ENCODE measurements at regions not wholly inside any gene's neighbourhood (a gene's known extent, or its start where the extent isn't known, plus 50 kb on each side); places are given as distances from the start of the nearest gene placed in this dataset.

DNA sequence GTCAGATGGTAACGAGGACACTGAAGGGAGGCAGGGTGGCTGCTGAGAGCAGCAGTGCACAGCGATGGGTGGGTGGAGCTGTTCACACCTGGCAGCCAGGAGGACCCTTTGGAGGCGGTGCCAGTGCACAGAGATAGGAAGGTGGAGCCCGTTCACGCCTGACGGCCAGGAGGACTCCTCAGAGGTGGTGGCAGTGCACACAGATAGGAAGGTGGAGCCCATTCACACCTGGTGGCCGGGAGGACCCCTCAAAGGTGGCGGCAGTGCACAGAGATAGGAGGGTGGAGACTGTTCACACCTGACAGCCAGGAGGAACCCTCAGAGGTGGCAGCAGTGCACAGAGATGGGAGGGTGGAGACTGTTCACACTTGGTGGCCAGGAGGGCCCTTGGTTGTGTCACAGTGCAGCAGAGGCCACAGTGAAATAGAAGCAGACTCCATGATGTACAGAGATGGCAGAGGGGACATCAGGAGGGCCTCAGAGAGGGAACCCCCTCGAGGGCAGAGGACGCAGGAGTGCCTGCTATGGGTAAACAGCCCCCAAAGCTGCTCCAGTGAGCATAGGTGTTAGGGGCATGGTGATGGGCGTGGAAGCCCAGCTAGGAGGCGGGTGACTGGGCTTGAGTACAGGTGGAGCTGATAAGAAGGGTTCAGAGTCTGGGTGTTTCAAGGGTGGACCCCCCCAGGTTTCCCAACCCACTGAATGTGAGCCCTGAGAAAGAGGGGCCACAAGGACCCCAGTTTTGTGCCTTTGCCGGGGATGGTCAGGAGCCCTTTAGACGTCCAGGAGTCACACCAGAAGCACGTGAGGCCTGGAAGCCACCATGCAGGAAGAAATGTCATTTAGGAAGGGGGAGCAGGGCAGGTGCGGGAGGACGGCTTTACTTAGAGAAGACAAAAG, 566.7 kb downstream of the BRD1 start:
- H3K36me3 ChIP-seq (ENCODE audit: insufficient read depth): peaks cover 3% of the 10 kb centered on the region; the same call in 1 of the 2 replicates
- TF ChIP-seq ZNF114 (CRISPR knock-in tag; IDR thresholded peaks at IDR 0.05) (no peak), JUNB (IDR thresholded peaks at IDR 0.05; ENCODE audit: unreplicated experiment) (no peak), EZH2phosphoT487 (IDR thresholded peaks at IDR 0.05; ENCODE audit: unreplicated experiment) (no peak), REST (IDR thresholded peaks at IDR 0.05; ENCODE audit: unreplicated experiment) (no peak), CTCF (conservative IDR thresholded peaks at IDR 0.05; ENCODE audit: low read depth in 2 of 2) (no peak), ZNF462 (CRISPR knock-in tag; IDR thresholded peaks at IDR 0.05) (no peak), CREB1 (CRISPR knock-in tag; IDR thresholded peaks at IDR 0.05; ENCODE audit: low read depth) (no peak), EZH2 (IDR thresholded peaks at IDR 0.05; ENCODE audit: low read depth, unreplicated experiment) (no peak), STAT1 (IDR thresholded peaks at IDR 0.05; ENCODE audit: unreplicated experiment) (no peak), NANOG (IDR thresholded peaks at IDR 0.05; ENCODE audit: borderline replicate concordance) (no peak), ZNF331 (CRISPR knock-in tag; IDR thresholded peaks at IDR 0.05; ENCODE audit: low read depth) (no peak)
- TF ChIP-seq, protein P1, sequence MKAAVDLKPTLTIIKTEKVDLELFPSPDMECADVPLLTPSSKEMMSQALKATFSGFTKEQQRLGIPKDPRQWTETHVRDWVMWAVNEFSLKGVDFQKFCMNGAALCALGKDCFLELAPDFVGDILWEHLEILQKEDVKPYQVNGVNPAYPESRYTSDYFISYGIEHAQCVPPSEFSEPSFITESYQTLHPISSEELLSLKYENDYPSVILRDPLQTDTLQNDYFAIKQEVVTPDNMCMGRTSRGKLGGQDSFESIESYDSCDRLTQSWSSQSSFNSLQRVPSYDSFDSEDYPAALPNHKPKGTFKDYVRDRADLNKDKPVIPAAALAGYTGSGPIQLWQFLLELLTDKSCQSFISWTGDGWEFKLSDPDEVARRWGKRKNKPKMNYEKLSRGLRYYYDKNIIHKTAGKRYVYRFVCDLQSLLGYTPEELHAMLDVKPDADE (IDR thresholded peaks at IDR 0.05): no peak
- H3K36me3 Mint-ChIP-seq (ENCODE audit: low read depth): peaks cover 3% of the 10 kb centered on the region; the same call in 2 of the 3 replicates
- no peaks in the 10 kb centered on the region for H3K9me2 ChIP-seq (ENCODE audit: insufficient read depth)
- H3K27ac ChIP-seq (ENCODE audit: low read depth): no peak overlapping the region
- no peaks in the 10 kb centered on the region; the same call in 1 of the 3 replicates for H3K4me1 Mint-ChIP-seq
- H2AFZ ChIP-seq: no peak overlapping the region
- DNase-seq (ENCODE audit: low spot score): no peak
- no peaks in the 10 kb centered on the region for H3K4me1 ChIP-seq (ENCODE audit: insufficient read depth)
- ATAC-seq: no peak
- H3K27me3 Mint-ChIP-seq (ENCODE audit: insufficient read depth, low read depth, poor library complexity): peaks cover 13% of the 10 kb centered on the region
- no peaks in the 10 kb centered on the region for H3K79me2 ChIP-seq (replicated peaks; ENCODE audit: insufficient read depth)
- H3K27me3 ChIP-seq (ENCODE audit: insufficient read depth): no peaks in the 10 kb centered on the region
- H3K4me2 ChIP-seq: no peak overlapping the region
- no peaks in the 10 kb centered on the region for H4K20me1 ChIP-seq (replicated peaks; ENCODE audit: insufficient read depth)
- H3F3A ChIP-seq (replicated peaks; ENCODE audit: low read depth): no peaks in the 10 kb centered on the region
- no peak overlapping the region for H3K4me3 Mint-ChIP-seq
- H3K27ac Mint-ChIP-seq: no peak overlapping the region
- H3K9me3 Mint-ChIP-seq: peaks cover 5% of the 10 kb centered on the region; the same call in 2 of the 3 replicates
- H3K4me3 ChIP-seq: no peak overlapping the region

Measured in GM23338 (cell line).